Skeletal muscle cell (primary cell): ENCODE measurements at regions not wholly inside any gene's neighbourhood (a gene's known extent, or its start where the extent isn't known, plus 50 kb on each side); places are given as distances from the start of the nearest gene placed in this dataset.

Experiments used
- DNase-seq: peaks from one replicate; pipeline ENCODE4 v3.0.0-alpha.2; 2010; ENCODE audit warnings: low read depth
- H3K4me3 ChIP-seq: 2 replicates; pipeline ENCODE4 v1.5.1; 2011; ENCODE audit warnings: low read depth, mild to moderate bottlenecking, control low read depth, low read length, moderate library complexity

DNA sequence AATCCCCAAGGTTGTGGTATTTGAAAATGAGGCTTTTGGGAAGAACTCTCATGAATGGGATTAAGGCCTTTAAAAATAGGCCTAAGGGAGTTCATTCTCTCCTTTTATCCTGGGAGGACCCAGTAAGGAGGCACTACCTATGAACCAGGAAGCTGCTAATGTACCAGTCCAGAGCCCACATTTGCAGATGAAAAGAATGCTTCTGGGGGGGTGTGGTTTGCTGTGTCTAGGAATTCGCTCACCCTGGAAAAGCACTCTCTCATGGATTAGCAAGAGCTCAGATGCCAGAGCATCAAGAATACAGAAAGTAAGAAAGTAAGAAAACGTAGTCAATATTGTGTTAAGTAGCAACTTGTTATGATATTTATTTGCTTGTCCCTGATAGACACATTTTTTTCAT lies 785.7 kb upstream of the GYPC start:
- DNase-seq = no peak
- no peak overlapping the region for H3K4me3 ChIP-seq

- DNase-seq = no peak
- H3K4me3 ChIP-seq = no peak overlapping the region
Observed at GRCh38 chr2:125870746-125871145, 785.2 kb upstream of the GYPC start.

DNA sequence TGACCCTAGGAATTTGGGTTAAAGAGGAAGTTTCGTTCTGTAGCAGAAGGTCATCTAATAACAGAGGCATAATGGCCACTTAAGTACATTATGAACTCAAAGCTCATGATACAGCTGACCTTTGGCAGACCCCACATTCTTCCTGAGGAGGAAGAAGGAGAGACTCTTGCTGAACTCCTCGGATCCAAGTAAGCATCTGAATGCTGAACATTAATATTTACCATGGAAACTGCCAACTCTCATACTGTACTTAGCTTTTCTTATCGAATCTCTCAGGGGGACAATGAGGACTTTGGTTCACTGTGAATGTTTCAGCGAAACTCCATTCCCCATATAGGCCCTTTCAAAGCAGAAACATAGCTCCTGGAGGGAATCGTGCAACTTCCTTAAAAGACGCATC lies 781.4 kb upstream of the GYPC start:
- no peak overlapping the region for H3K4me3 ChIP-seq
- DNase-seq = no peak

DNA sequence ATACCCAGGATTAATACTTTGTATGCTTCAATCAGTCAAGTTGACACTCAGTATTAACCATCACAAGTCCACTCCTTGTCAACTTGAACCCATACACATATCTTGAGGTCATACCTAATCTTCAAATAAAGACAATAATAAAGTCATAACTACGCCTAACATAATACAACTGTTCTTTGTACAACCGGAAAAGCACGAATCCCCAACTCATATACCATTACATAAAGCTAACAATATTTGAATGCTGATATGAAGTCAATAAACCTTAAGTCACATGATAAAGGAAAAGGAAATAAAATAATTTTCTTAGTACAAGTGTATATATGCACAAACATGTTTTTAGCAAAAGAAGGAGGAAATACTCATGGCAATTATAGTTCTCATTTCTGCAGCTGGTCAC lies 770.6 kb upstream of the GYPC start:
- DNase-seq = no peak
- no peak overlapping the region for H3K4me3 ChIP-seq

DNA sequence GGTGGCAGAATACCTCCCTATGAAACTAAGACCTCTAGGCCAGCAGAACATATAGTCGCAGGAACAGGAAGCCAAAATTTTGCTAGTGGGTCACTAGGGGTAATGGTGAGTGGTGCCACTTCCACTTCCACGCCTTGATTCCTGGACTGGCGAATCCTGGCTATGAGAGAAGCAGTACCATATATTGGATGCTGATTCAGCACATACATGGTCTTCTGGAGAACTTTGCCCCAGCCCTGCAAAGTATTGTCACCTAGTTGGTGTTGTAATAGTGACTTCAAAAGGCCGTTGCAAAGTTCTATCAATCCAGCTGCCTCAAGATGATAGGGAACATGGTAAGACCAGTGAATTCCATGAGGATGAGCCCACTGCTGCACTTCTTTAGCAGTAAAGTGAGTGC lies 769.8 kb upstream of the GYPC start:
- H3K4me3 ChIP-seq = no peak overlapping the region
- DNase-seq = no peak

- no peak for DNase-seq
- H3K4me3 ChIP-seq = no peak overlapping the region
Observed at GRCh38 chr2:125901278-125901677, 754.7 kb upstream of the GYPC start.

DNA sequence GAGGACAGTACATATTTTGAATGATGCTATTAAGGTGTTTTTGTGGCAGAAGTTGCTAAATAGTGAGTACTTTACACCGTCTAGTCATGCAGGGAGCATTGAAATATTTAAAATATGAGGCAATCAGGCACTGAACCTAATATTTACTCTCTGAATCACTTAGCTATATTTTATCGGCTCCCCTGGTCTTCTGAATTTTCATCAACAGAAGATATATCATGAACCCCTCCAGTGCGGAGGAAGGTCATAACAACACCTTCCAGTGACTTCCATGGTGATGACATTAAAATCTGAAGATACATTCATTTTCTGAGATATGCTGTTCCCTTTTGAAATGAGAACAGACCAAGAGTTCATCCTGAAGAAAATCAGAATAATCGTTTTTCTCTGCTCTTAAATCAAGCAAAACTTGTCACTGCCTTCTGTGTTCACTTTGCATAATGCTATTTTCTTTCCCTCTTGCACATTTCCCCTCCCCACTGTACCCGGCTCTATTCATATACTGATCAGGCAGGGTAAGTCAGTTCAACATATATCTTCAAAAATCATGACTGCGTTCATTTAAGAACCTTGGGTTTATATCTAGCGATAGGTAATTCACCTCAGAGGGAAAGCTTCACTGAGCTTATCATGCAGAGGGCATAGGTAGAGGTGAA lies 729.9 kb upstream of the GYPC start:
- no peak overlapping the region for H3K4me3 ChIP-seq
- DNase-seq = no peak

DNA sequence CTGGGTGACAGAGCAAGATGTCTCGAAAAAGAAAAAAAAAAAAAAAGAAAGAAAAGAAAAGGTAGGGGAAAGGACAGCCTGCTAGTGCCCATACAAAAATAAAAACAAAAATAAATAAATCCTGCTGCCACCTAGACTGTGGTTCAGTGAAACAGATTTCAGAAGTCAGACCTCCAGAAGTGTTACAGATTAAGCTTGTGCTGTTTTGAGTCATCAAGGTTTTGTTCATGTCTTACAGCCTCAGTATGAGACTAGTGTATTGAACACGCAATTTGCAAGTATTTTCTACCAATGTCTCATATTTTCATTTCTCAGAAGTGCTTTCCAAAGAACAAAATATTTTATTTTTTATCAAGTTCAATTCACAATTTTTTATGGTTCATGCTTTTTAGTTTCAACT lies 720.4 kb upstream of the GYPC start:
- no peak for DNase-seq
- no peak overlapping the region for H3K4me3 ChIP-seq

DNA sequence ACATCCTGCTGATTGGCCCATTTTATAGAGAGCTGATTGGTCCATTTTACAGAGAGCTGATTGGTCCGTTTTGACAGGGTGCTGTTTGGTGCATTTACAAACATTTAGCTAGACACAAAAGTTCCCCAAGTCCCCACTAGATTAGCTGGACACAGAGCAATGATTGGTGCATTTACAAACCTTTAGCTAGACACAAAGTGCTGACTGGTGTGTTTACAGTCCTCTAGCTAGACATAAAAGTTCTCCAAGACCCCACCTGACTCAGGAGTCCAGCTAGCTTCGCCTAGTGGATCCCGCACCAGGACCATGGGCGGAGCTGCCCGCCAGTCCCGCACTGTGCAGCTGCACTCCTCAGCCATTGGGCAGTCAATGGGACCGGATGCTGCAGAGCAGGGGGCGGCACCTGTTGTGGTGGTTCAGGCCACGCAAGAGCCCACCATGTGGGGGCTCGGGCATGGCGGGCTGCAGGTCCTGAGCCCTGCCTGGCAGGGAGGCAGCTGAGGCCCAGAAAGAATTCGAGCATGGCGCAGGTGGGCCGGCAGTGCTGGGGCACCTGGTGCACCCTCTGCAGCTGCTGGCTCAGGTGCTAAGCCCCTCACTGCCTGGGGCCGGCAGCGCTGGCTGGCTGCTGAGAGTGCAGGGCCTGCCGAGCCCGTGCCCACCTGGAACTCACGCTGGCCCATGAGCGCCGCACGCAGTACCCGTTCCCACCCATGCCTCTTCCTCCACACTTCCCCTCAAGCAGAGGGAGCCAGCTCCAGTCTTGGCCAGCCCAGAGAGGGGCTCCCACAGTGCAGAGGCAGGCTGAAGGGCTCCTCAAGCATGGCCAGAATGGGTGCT lies 713.2 kb upstream of the GYPC start:
- DNase-seq = no peak
- H3K4me3 ChIP-seq = no peak overlapping the region

GRCh38 chr2:125959047-125959446 lies 696.9 kb upstream of the GYPC start:
- H3K4me3 ChIP-seq = no peak overlapping the region
- no peak for DNase-seq

DNA sequence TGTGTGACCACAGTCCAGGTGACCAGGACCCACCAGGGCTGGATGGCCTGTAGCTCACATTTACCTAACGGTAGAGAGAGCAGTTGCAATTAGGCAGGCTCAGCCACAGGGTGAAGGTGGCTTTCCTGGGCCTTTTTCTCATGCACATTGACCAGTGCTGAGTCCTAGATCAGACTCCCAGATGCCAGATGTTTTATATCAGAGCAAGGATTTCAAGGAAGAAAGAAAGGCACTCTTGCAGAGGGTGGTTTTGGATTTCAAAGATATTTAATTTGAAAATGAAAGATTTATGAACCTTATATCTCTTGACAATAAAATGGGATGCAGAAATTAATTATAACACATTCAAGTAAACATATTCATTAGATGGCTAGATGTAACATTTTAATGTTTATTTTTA lies 694.2 kb upstream of the GYPC start:
- no peak overlapping the region for H3K4me3 ChIP-seq
- DNase-seq = no peak

GRCh38 chr2:125979886-125980285 lies 676.1 kb upstream of the GYPC start:
- no peak overlapping the region for H3K4me3 ChIP-seq
- no peak for DNase-seq

GRCh38 chr2:125983364-125983763 lies 672.6 kb upstream of the GYPC start:
- DNase-seq = no peak
- H3K4me3 ChIP-seq = no peak overlapping the region

- DNase-seq = no peak
- no peak overlapping the region for H3K4me3 ChIP-seq
Observed at GRCh38 chr2:126029316-126029715, 626.6 kb upstream of the GYPC start.

DNA sequence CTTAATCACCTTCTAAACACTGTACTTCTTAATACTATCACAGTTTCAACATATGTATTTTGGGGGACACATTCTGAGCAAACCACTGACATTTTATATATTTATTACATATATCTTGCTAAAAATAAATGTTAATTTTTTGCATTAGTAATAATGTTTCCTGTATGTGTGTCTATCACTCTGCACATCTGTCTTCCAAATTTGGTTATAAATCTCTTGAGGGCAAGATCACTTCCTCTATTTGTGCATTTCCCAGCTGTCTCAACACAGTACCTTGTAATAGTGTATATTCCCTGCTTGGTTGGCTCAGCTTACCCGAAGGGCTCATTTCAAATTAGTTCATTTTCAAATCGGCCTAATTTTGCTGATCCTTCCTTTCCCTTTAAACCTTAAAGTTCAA lies 617.1 kb upstream of the GYPC start:
- no peak for DNase-seq
- no peak overlapping the region for H3K4me3 ChIP-seq

GRCh38 chr2:126041391-126042047 lies 614.4 kb upstream of the GYPC start:
- H3K4me3 ChIP-seq = no peak overlapping the region
- no peak for DNase-seq

- no peak overlapping the region for H3K4me3 ChIP-seq
- no peak for DNase-seq
Observed at GRCh38 chr2:126042089-126042488, 613.9 kb upstream of the GYPC start.

DNA sequence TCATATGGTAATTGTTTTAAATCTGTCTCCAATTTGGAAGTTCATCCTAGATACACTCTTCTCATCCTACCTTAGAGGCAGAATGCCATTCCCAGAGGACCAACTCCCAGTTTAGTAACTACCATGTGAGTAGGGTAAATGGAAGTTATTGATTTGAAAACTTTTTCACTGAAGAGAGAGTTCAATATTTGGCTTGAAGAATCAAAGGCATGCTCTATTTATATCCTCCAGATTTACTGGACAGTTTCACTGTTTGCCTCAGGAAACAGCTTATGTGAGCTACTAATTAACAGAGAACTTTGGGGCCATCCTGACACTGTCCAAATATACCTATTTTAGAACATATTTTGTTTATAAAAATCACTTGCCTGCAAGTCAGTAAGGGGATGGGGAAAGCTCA lies 607.2 kb upstream of the GYPC start:
- no peak for DNase-seq
- H3K4me3 ChIP-seq = no peak overlapping the region

DNA sequence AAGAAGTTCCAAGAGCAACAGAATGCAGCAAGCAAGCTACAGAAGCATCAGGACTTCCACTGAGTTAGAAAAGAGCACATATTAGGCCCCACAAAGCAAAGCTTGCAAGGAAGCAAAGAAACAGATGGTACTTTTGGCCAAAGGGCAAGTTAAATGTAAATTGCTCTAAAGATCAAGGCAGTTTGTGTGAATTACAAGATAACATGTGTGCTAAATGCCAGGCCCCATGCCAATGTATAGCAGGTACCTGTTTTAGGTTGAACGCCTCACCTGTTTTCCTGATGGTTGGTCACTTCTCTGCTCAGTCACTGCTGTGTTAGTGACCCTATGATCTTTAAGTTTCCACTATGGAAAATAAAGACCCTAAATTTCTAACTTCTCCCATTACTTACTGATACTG lies 606.5 kb upstream of the GYPC start:
- H3K4me3 ChIP-seq = no peak overlapping the region
- no peak for DNase-seq

GRCh38 chr2:126050991-126051736 lies 604.8 kb upstream of the GYPC start:
- no peak for DNase-seq

More at GRCh38 chr2:126050991-126051736, 604.8 kb upstream of the GYPC start:
- H3K4me3 ChIP-seq = no peak overlapping the region
